HG02678 (cell line): ENCODE measurements at regions not wholly inside any gene's neighbourhood (a gene's known extent, or its start where the extent isn't known, plus 50 kb on each side); places are given as distances from the start of the nearest gene placed in this dataset.

ENCODE experiments used
- ATAC-seq: cut with Tn5 transposase; IDR thresholded peaks from one replicate; pipeline ENCODE4 v1.9.1; 2021; ENCODE audit warnings: mild to moderate bottlenecking, moderate library complexity; ENCODE audit not compliant: unreplicated experiment

DNA sequence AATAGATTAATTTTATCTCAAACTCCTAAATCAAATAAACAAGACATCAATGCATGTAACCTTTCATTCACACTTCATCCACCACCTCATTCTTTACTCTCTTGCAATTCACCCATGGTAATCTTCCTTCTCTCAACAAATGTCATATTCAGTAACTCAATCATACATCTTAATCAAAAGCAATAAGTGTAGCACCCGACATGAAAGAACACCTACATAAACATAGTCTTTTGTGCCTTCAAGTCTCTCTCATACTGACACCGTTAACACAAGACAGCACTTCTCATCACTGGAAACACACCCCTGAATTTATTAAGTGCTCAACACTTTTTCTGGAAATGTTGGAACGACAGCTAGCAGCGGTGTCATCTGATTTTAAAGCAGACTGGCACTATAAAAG, 225.9 kb downstream of the TTLL7 start:
- ATAC-seq, result no peak

DNA sequence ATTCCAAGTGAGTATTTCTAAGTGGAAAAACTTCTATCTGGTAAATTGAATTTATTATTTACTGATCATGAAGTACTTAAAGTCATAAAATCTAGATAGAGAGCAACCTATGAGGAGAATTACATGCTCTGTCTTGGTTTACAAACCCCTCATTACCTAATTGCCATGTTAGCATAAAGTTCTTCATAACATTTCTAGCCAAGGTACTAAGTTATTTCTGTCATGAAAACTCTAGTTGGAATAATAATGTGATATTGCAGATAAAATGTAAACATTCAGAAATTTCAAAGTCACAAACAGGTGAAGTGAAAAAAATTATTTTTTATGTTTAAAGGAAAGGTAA, 228.6 kb downstream of the TTLL7 start:
- ATAC-seq, result no peak

DNA sequence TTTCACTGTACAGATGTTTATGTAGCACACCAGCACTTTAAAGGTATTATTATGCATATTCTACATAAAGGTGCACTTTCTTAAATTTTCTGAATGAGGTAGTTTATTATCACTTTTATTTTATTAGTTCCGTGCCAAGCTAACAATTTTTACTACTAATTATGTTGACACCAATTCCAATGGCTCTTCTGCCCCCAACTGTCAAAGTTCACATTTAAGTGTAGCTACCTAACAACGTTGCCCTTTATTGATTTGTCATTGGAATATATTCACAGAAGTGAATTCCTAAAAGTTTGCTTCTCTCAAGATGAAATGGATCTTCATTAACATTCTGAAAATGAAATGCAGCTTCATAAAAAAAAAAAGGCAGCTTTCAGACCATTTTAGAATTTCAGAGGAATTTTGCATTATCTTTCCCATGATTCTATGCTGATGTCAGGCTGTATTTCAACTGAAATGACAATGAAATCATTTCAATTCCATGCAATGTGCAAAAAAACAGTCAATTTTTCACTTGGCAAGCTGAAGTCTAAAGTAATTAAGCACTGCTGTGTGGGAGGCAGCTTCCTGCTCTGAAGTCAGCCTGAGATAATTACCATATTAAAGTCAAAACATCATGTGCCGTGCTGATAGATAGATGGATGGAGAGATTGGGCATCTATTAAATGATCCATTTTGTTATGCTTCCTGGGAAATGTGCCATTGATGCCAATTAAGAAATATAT, 229.2 kb downstream of the TTLL7 start:
- no peak for ATAC-seq

DNA sequence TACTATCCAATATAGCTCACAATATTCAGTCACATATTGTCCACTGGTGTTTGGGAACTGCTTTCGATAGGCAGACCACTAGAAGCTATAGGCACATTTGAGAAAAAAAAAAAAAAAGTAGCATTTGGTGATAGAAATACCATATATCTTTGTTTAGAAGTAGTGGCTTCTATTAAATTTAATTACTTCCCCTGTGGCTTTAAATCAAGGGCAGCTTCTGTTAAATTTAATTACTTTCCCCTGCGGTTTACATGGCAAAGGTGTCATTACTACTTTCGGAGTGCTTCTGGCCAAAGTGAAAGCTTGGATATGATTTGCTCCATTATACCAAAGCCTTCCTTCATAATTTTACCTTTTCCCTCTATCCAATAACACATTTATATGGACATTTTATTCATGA, 229.9 kb downstream of the TTLL7 start:
- no peak for ATAC-seq

DNA sequence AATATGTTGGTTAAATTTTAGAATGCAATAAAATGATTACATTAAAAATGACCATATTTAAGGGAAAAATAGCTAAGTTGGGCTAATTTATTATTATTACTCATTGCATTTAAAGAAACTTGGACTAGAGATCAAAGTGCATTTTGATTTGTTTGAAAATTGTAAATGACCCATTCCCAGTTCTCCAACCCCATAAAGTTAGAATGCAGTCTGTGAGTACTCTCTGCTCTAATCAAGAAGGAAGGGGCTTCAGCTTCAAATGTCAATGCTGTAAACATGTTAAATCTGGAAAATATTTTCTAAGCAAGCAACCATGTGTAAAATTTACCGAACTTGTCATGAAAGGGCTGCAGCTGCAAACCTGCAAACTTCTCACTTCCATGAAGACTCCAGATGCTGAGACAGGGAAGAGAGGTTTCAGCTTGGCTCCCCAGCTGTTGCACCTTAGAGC, 232.7 kb downstream of the TTLL7 start:
- no peak for ATAC-seq

DNA sequence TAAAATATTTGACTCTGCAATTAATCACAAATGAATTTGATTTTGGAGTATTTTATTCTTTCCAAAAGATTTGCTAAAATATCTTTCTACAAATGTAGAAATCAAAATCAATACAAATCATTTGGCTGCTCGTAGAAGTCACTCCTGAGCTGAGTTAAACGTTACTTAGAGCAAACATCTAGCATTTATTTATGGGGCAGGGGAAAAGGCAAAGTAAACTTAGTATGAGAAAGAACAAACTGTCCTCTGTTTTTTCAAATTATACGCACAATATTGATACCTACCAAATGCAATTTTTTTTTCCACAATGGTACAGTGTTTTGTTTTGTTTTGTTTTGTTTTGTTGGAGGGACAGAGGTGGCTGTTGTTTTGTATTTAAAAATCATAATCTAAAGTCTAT, 233.8 kb downstream of the TTLL7 start:
- no peak for ATAC-seq

DNA sequence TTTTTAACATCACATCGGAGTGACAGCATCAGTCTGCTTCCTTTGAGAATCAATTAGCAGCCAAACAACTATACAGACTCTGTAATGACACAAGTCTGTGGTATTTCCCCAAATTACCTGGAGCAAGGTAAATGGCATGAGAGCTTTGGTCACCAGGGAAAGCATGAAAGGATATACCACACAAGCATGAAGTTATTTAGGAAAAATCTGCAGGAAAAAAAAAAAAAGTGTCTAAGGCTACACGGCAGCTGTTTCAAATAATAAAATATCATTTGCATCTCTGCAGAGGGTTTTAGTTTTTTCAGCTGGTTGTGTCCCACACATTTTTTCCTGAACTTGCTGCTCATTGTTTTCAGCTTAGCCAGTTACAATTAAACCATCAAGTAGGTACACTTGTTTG, 234.7 kb downstream of the TTLL7 start:
- no peak for ATAC-seq

DNA sequence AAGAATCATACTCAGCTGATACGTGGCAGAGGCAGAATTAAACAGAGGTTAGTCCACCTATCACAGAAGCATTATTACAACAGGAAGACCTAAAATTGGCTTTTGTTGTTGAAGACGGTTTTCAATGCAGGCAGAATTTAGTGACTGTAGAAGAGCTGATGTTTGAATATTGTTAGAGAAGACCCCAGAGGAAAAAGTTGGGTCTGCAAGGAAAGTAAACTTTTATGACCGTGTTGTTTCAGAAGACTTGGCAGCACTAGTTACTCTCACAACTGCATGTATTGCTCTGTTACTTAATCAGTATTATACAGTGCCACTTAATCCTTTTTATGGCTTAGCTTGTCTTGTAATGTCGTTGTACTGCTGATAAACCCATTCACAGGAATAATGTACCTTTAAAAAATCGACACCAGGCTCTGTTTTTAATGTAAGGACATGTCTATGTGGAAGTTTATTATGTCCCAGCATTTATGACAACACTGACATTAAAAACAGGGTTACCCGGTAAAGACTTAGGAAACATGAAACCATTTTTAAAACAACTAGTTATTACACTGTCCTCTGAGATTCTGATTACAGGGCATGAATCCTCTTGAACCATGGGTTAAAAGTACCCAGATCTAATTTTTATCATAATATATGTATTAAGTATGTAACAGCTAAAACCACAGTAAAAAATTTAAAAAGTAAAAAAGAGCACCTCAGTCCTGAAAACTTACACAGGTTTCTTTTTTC, 235.4 kb downstream of the TTLL7 start:
- ATAC-seq, result no peak

DNA sequence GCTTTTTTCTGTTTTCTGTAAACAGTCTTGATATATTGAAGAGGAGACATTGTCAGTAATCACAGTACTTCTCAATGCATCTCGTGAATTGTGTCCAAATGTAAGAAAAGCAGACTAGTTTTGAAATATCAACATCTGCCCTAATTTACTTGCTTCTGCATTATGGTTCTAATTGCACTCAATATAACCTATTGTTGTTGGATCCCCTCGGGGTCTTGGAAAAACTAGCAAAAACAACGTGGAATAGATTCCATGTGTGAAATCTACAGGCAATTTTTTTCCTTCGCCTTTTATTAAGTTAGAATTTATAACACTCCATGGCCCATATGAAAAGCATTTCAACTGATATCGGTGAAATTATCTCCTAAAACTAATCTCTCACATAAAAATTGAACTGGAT, 236.5 kb downstream of the TTLL7 start:
- no peak for ATAC-seq

DNA sequence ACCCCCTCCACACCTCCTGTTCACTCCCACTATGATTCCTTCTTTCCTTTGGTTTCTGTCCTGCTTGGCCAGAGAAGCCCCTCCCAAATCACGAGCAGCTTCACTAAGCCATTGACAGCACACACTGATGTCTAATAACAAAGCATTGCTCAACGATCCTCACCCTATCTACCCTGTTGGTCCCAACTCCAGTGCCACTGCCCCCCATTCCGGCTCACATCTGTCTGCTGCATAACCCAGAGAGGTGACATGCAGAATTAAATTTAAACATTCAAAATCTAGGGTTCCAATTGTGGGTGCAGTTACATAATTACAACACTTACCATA, 236.9 kb downstream of the TTLL7 start:
- no peak for ATAC-seq

DNA sequence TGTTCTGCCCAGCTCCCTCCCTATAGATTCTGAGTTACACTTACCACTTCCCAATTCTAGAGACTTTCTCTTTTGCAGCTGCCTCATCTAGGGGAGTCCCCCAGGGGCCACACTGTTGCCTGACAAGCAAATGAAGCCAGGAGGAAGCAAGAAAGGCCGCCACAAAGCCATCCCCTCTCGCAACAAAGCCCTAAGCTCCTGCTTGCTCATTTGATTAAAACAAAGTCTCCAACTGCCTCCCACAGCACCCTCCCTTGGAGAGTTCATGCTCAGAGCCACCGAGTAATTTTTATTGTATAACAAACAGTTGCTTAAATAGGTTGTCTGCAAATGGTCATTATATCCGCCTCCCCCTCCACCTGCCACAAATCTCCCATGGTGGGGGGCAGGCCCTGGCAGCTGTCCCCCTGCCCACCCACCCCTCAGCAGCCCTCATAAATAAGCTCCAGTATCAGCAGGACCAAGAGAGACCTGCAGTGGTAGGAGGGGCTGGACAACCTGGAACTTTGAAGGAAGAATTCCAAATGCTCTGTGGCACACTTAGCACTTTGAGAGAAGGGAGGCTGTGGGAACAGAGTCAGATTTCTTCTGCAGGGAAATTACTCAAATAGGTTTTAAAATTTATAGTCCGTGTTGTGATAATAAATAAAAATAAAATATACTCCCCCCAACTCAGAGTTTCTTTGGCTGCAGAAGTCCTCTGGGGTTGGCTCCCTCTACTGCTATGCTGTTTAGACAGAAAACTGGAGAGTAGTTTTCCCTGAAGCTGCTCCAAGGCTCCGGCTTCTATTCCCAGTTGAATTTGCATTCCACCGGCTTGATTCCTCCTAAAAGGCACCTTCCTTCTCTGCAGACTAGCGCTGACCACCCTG, 237.5 kb downstream of the TTLL7 start:
- ATAC-seq, result peak; percentile 99

DNA sequence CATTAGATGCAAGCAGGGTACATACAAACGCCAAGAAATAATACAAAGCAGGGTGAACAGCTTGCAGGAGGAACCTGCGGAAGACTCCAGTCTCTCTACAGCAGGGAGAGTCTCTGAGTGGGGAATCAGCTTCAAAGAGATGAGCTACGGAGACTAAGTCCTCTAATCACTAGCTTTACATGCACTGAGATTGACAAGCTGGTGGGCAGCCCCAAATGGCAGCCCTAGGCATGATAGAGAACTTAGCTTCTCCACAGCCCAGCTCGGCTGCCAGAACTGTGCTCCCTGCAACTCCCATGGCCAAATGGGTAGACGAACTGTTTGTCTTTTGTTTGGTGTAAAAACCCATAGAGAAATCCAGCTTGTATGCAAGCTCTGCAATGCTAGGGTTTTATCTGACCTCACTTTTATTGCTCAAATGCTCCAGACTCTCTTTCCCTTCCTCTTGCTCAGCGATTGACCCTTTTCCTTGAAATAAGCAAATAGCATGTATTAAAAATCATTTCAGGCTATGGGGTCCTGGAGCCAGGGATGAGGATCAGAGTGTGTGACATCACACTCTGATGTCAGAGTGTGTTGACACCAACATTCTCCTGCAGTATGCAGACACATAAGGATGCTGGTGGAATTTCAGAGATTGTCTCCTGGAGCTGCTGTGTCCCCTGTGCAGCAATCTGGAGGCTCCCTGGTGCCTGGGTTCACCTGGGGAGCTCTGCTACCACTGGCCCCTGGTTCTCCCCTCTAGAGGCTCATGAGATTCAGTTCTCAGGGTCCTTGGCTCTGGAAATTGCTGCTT, 238.5 kb downstream of the TTLL7 start:
- no peak for ATAC-seq

DNA sequence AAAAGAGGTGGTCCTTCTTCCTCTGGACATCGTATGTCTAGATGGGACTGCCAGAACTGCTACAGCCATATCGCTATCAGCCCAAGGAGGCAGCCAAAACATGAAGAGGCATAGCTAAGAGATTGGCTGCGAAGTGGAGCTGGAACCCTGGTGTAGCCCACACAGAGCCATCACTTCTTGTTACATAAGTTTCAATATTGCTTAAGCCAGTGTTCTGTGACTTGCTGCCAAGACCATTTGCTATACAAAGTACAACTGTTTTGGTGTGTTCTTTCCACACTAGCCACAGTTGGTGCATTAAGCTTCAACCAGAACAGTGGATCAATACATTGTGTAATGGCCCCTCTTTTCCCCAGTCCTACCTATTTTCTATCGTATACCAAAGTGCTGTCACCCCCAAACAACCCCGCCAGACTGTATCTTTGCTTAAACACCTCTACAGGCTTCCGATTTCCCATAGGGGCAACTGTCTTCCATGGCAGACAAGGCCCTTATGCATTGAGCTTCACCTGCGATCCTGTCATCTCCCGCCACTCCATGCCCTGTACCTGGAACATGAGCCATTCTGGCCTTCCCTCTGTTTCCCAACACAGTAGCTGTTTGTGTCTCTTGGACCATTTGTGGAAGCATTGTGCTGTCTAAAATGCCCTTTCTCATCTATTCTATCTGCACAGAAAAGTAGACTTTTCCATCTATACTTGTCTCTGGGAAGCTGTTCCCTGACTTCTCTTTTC, 241.8 kb downstream of the TTLL7 start:
- no peak for ATAC-seq

DNA sequence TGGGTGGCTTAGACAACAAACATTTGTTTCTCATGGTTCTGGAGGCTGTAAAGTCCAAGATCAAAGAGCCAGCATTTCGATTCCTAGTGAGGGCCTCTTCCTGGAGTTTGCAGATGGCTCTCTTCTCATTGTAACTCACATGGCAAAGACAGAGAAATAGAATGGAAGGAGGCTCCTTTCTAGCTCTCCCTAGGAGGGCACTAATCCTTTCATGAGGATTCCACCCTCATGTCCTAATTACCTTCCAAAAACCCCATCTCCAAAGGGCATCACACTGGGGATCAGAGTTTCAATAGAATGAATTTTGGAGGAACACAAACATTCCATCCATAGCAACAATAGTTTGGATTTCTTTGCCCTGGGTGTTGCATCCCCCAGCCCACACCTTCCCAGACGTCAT, 247.3 kb downstream of the TTLL7 start:
- no peak for ATAC-seq

DNA sequence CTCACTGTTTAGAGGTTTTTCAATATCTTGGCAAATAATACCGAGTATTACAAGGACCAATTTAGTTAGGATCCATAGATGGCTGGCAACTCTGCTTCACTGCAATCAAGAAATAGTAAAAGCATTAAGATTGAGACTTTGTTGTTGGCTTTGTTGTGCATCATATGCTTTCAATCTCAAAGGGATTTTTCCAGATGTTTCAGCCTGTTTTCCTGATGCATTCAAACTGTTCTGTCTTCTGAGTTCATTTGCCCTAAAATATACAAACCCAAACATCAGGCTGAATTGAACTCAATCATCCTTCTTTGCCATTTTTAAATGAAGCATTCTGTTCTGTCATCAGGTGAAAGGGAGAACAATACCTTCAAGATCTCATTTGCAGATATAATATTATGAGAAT, 248.7 kb downstream of the TTLL7 start:
- no peak for ATAC-seq

DNA sequence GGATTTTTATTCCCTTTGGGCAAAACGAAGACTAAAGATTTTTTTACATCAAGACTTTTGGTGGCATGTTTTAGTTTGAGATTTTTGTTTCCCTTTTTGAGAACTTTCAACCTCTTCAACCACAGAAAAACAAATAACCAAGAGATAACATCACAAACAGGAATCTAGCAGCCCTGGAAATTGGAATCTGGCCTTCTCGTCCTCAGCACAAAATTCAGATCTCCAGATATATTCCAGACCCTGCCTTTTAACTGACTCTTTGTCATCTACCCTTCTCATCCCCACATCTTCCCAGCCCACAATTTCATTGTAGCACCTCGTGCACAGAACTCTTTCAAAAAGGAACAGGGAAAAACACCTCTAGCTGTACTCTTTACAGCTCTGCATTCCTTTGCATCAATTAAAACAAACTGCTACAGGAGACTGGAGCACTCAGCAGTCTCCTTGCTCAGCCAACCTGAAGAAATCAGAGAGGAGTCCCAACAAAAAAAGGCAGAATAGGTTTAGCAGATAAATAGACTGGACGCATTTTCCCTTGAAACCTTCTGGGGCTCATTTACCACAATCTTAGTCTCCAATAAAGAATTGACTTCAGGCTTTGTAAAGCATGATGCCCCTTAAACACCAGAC, 251.0 kb downstream of the TTLL7 start:
- no peak for ATAC-seq

DNA sequence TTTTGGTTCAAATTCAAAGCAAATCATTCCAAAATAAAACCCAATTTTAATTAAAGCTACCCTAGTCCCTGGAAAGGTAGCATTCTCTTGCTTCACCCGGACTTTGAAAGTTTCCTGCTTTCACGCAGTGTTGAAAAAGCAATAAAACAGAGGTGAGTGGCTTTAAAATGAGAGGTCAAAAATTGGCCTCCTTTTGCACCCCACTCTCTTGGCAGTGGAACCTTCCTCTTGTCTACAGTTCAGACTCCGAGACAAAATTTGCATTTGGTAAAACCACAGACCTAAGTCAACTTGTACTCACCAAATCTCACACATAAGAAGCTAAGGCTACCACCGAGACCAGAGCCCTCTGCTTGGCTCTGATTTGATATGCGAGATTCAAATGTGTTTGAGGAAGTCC, 252.7 kb downstream of the TTLL7 start:
- ATAC-seq, result peak; percentile 64

DNA sequence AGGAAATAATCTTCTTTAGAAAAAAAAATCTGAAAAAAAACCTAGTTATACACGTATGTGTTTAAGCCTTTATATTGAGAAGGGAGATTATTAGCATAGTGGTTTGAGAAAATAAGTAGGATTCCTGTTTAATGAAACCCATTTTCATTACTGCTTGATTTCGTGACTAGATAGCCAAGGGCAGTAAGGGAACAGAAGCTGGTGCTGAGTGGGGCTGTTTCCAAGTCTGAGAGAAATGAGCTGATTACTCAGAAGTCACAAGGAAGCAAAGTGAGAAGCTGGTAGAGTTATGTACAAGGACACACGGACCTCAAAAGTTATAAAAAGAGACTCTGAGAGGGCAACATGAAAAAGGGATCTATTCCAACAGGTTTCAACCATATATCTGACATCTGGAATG, 256.5 kb downstream of the TTLL7 start:
- no peak for ATAC-seq

DNA sequence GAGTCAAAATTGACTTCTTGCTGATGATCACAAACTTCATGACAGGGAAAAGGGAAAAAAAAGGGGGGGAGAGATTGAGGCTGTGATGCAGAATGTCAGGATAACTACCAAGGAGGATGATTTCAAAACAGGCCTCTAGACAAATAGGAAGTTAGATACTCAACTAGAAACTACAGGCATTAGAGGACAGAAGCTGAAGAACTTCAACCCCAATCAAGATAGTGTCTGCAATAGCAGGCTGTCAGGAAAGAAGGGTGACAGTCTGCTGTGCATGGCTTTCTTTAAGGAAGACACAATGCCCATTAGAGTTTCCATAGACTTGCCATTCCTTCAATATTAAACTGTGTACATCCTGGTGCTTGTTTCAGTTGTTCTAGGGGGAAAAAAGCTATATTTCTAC, 257.2 kb downstream of the TTLL7 start:
- no peak for ATAC-seq

DNA sequence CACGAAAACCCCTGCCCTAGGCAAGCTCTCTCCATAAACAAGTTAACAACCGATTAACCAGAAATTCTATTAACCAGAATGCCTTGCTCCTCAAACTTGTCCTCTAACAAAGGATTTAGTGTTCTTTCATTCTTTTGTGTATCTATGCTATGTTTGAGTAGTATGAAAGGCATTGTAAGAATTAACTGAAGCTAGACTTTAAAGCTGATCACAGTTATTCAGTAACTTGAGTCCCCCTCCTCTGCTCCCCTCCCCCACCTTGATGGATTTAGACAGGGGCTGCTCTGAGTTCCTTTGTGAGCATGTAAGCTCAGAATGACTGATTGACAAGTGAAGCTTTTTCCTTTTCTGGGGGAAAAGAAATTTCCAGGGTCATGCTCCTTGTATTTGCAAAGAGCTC, 257.6 kb downstream of the TTLL7 start:
- ATAC-seq, result no peak
